NCI-H1417 treated with DMSO at 0.1 percent for 48 hours (cell line): ENCODE measurements at regions not wholly inside any gene's neighbourhood (a gene's known extent, or its start where the extent isn't known, plus 50 kb on each side); places are given as distances from the start of the nearest gene placed in this dataset.

Source experiments
- DNase-seq: peaks from one replicate; lab custom pipeline; 2025; lab: John Stamatoyannopoulos, UW

GRCh38 chr12:34291001-34291400 is 268.7 kb downstream of the ALG10 start:
- no peak for DNase-seq

- no peak for DNase-seq
These were observed 269.2 kb downstream of the ALG10 start for GRCh38 chr12:34291426-34291901.

GRCh38 chr12:34292736-34293625 is 270.7 kb downstream of the ALG10 start:
- DNase-seq = no peak

- no peak for DNase-seq
These were observed 271.8 kb downstream of the ALG10 start for GRCh38 chr12:34294137-34294536.

- no peak for DNase-seq
These were observed 272.5 kb downstream of the ALG10 start for GRCh38 chr12:34294671-34295365.

GRCh38 chr12:34295366-34296142 is 273.3 kb downstream of the ALG10 start:
- no peak for DNase-seq

- DNase-seq = no peak
These were observed 274.1 kb downstream of the ALG10 start for GRCh38 chr12:34296143-34297041.

GRCh38 chr12:34297126-34297789 is 275.0 kb downstream of the ALG10 start:
- no peak for DNase-seq

- no peak for DNase-seq
These were observed 275.5 kb downstream of the ALG10 start for GRCh38 chr12:34297790-34298164.

GRCh38 chr12:34298176-34298970 is 276.1 kb downstream of the ALG10 start:
- DNase-seq = no peak

- DNase-seq = no peak
These were observed 276.9 kb downstream of the ALG10 start for GRCh38 chr12:34298971-34299801.

- DNase-seq = no peak
These were observed 277.5 kb downstream of the ALG10 start for GRCh38 chr12:34299802-34300193.

- DNase-seq = no peak
These were observed 278.3 kb downstream of the ALG10 start for GRCh38 chr12:34300376-34301250.

GRCh38 chr12:34301251-34302130 is 279.2 kb downstream of the ALG10 start:
- no peak for DNase-seq

- no peak for DNase-seq
These were observed 280.0 kb downstream of the ALG10 start for GRCh38 chr12:34302131-34302885.
